Neuronal stem cell (in vitro differentiated cells): ENCODE measurements at regions not wholly inside any gene's neighbourhood (a gene's known extent, or its start where the extent isn't known, plus 50 kb on each side); places are given as distances from the start of the nearest gene placed in this dataset.

Experiments used
- DNase-seq: peaks from one replicate; pipeline ENCODE4 v3.0.0-alpha.2; 2013; ENCODE audit warnings: low spot score
- H2AFZ ChIP-seq: one replicate; pipeline ENCODE4 v1.6.1; 2013; ENCODE audit warnings: mild to moderate bottlenecking, low read length, inconsistent platforms
- H2AK5ac ChIP-seq: 2 replicates; pipeline ENCODE4 v1.6.1; 2013; ENCODE audit warnings: low read depth, mild to moderate bottlenecking, inconsistent platforms, low read length, moderate library complexity, mixed read lengths
- H2BK120ac ChIP-seq: 2 replicates; pipeline ENCODE4 v1.6.1; 2013; ENCODE audit warnings: low read depth, mild to moderate bottlenecking, inconsistent platforms, low read length, moderate library complexity, mixed read lengths
- H2BK12ac ChIP-seq: one replicate; pipeline ENCODE4 v1.6.1; 2013; ENCODE audit warnings: low read length, inconsistent platforms
- H2BK15ac ChIP-seq: 2 replicates; pipeline ENCODE4 v1.6.1; 2013; ENCODE audit warnings: mild to moderate bottlenecking, low read length, inconsistent platforms, mixed read lengths
- H2BK5ac ChIP-seq: one replicate; pipeline ENCODE4 v1.6.1; 2013; ENCODE audit warnings: inconsistent platforms, mild to moderate bottlenecking, low read length, moderate library complexity
- H3K14ac ChIP-seq: one replicate; pipeline ENCODE4 v1.6.1; 2013; ENCODE audit warnings: low read length, inconsistent platforms
- H3K18ac ChIP-seq: 2 replicates; pipeline ENCODE4 v1.6.1; 2013; ENCODE audit warnings: low read length, inconsistent platforms
- H3K23ac ChIP-seq: 2 replicates; pipeline ENCODE4 v1.6.1; 2013; ENCODE audit warnings: low read depth, mild to moderate bottlenecking, mixed read lengths, low read length, inconsistent platforms; ENCODE audit not compliant: poor library complexity
- H3K27ac ChIP-seq: replicated peaks from 3 replicates; pipeline ENCODE4 v1.5.1; 2013; ENCODE audit warnings: low read length, inconsistent platforms
- H3K27me3 ChIP-seq, 3 experiments: 2 replicates each; pipeline ENCODE4 v1.6.1; 2013; ENCODE audit warnings: low read length in 3 of 3, mild to moderate bottlenecking in 2 of 3, inconsistent platforms in 1 of 3, low read depth in 1 of 3, mixed read lengths in 1 of 3, moderate library complexity in 1 of 3; ENCODE audit not compliant: control insufficient read depth in 3 of 3, insufficient read depth in 3 of 3
- H3K36me3 ChIP-seq, 2 donors: replicated peaks in 1 of 2; 2 replicates each; pipeline ENCODE4 v1.6.1; 2013; ENCODE audit warnings: low read length in 2 of 2; ENCODE audit not compliant: control insufficient read depth in 2 of 2, insufficient read depth in 2 of 2
- H3K4ac ChIP-seq: 2 replicates; pipeline ENCODE4 v1.6.1; 2013; ENCODE audit warnings: inconsistent platforms, mild to moderate bottlenecking, low read length, moderate library complexity
- H3K4me1 ChIP-seq, 2 donors: 1 replicate in 1 of 2; 2 replicates in 1 of 2; pipeline ENCODE4 v1.6.1; 2013; ENCODE audit warnings: low read length in 2 of 2, low read depth in 1 of 2; ENCODE audit not compliant: control insufficient read depth in 2 of 2, insufficient read depth in 1 of 2
- H3K4me2 ChIP-seq: one replicate; pipeline ENCODE4 v1.6.1; 2013; ENCODE audit warnings: mild to moderate bottlenecking, low read length, inconsistent platforms; ENCODE audit not compliant: insufficient read depth, poor library complexity, severe bottlenecking
- H3K4me3 ChIP-seq, 2 donors: 2 replicates each; pipeline ENCODE4 v1.5.1; 2013; ENCODE audit warnings: low read length in 2 of 2, mild to moderate bottlenecking in 2 of 2, inconsistent platforms in 1 of 2, moderate library complexity in 1 of 2
- H3K79me1 ChIP-seq: one replicate; pipeline ENCODE4 v1.6.1; 2013; ENCODE audit warnings: low read depth, mild to moderate bottlenecking, inconsistent platforms, low read length, moderate library complexity
- H3K9ac ChIP-seq: one replicate; pipeline ENCODE4 v1.6.1; 2013; ENCODE audit warnings: mild to moderate bottlenecking, low read depth, low read length, inconsistent platforms; ENCODE audit not compliant: poor library complexity
- H3K9me3 ChIP-seq, 2 donors: replicated peaks in 1 of 2; 2 replicates each; pipeline versions ENCODE3 to v1.6.1; 2013; ENCODE audit warnings: low read length in 2 of 2, mild to moderate bottlenecking in 2 of 2, inconsistent platforms in 1 of 2, low read depth in 1 of 2, mixed read lengths in 1 of 2, moderate library complexity in 1 of 2; ENCODE audit not compliant: control insufficient read depth in 2 of 2, insufficient read depth in 1 of 2
- H4K8ac ChIP-seq: one replicate; pipeline ENCODE4 v1.6.1; 2013; ENCODE audit warnings: low read depth, mild to moderate bottlenecking, inconsistent platforms, low read length, moderate library complexity
- H4K91ac ChIP-seq: one replicate; pipeline ENCODE4 v1.6.1; 2013; ENCODE audit warnings: low read length, low read depth, mild to moderate bottlenecking, inconsistent platforms; ENCODE audit not compliant: poor library complexity
- WGBS, 2 donors: extraction: QIAGEN DNeasy Blood & Tissue Kit; methylation state at CpG; one replicate each; pipeline ENCODE4 v1.1.7; 2013; ENCODE audit warnings: missing lambda C conversion rate in 2 of 2, mixed read lengths in 1 of 2; ENCODE audit not compliant: insufficient read length in 2 of 2, insufficient replicate concordance in 1 of 2; ENCODE audit errors: extremely low coverage in 2 of 2; 5-methylcytosine and 5-hydroxymethylcytosine counted together

GRCh38 chr3:152997526-152997925, 162.6 kb downstream of the P2RY1 start:
- no peak overlapping the region for H4K91ac ChIP-seq
- H3K27me3 ChIP-seq = no peaks in the 10 kb centered on the region
- H2AK5ac ChIP-seq = no peak overlapping the region
- no peak overlapping the region for H3K4me3 ChIP-seq
- H2BK120ac ChIP-seq = no peak overlapping the region
- DNase-seq = no peak
- H3K18ac ChIP-seq = no peak overlapping the region
- no peak overlapping the region for H2BK5ac ChIP-seq
- no peak overlapping the region for H2BK12ac ChIP-seq
- H3K14ac ChIP-seq = no peak overlapping the region
- no peak overlapping the region for H3K4ac ChIP-seq
- H3K27ac ChIP-seq = no peak overlapping the region
- H2AFZ ChIP-seq = no peak overlapping the region
- H3K79me1 ChIP-seq = no peaks in the 10 kb centered on the region
- WGBS, 2 donors = no CpG with 5 or more reads among the region's 2 CpGs
- no peak overlapping the region for H3K4me2 ChIP-seq
- no peak overlapping the region for H3K9ac ChIP-seq
- H2BK15ac ChIP-seq = no peak overlapping the region
- no peaks in the 10 kb centered on the region for H3K36me3 ChIP-seq
- H3K23ac ChIP-seq = no peak overlapping the region
- no peaks in the 10 kb centered on the region for H3K9me3 ChIP-seq
- H4K8ac ChIP-seq = no peak overlapping the region
- no peaks in the 10 kb centered on the region for H3K4me1 ChIP-seq

GRCh38 chr3:152998591-152998990, 163.4 kb upstream of the RAP2B start:
- Histone ChIP-seq H3K79me1 (no peaks in the 10 kb centered on the region), H3K27ac (no peak overlapping the region), H3K4me1 (peaks cover 0 to 7% of the 10 kb centered on the region in 2 donors), H2BK120ac (no peak overlapping the region), H3K18ac (no peak overlapping the region), H4K91ac (no peak overlapping the region), H3K4ac (no peak overlapping the region), H3K9ac (no peak overlapping the region), H3K14ac (no peak overlapping the region), H3K23ac (no peak overlapping the region), H4K8ac (no peak overlapping the region), H3K27me3 (no peaks in the 10 kb centered on the region), H3K36me3 (no peaks in the 10 kb centered on the region), H3K4me2 (no peak overlapping the region), H2AK5ac (no peak overlapping the region), H3K9me3 (no peaks in the 10 kb centered on the region), H2BK12ac (no peak overlapping the region), H3K4me3 (no peak overlapping the region), H2BK15ac (no peak overlapping the region), H2BK5ac (no peak overlapping the region), H2AFZ (no peak overlapping the region)
- WGBS, 2 donors = no CpG with 5 or more reads among the region's 4 CpGs
- no peak for DNase-seq

DNA sequence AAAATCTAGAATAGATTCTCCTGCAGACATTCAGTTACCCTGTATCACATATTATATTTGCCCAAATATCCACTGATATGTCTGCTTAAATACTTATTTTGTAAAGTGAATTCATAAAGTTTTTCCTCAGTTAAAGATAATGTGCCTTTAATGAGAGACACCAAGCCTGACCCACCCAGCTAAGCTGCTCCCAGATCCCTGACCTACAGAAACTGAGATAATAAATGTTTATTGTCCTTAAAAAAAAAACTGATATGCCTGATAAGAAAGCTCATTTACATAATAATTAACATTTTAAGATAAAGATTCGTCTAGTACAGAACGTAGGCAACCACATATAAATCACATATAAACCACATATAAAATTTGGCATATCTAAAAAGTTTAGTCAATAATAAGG, 161.7 kb upstream of the RAP2B start:
- Histone ChIP-seq H4K8ac (no peak overlapping the region), H3K36me3 (no peaks in the 10 kb centered on the region), H3K4me2 (no peak overlapping the region), H3K4me3 (no peak overlapping the region), H3K79me1 (no peaks in the 10 kb centered on the region), H2AK5ac (no peak overlapping the region), H3K9me3 (no peaks in the 10 kb centered on the region), H4K91ac (no peak overlapping the region), H3K27ac (no peak overlapping the region), H3K18ac (no peak overlapping the region), H2BK15ac (no peak overlapping the region), H2BK5ac (no peak overlapping the region), H3K14ac (no peak overlapping the region), H2BK12ac (no peak overlapping the region), H3K27me3 (no peaks in the 10 kb centered on the region), H3K4ac (no peak overlapping the region), H2BK120ac (no peak overlapping the region), H3K4me1 (peaks cover 0 to 14% of the 10 kb centered on the region in 2 donors), H3K23ac (no peak overlapping the region), H3K9ac (no peak overlapping the region), H2AFZ (no peak overlapping the region)
- DNase-seq = no peak
- no CpG with 5 or more reads among the region's 2 CpGs for WGBS, 2 donors

- no peak for DNase-seq
- H3K9ac ChIP-seq = no peak overlapping the region
- no CpG with 5 or more reads among the region's 4 CpGs for WGBS, 2 donors
- H4K91ac ChIP-seq = no peak overlapping the region
- no peak overlapping the region for H2BK15ac ChIP-seq
- no peaks in the 10 kb centered on the region for H3K9me3 ChIP-seq
- H3K4ac ChIP-seq = no peak overlapping the region
- no peak overlapping the region for H2BK12ac ChIP-seq
- H4K8ac ChIP-seq = no peak overlapping the region
- no peak overlapping the region for H3K23ac ChIP-seq
- no peak overlapping the region for H2BK5ac ChIP-seq
- no peaks in the 10 kb centered on the region for H3K79me1 ChIP-seq
- H2BK120ac ChIP-seq = no peak overlapping the region
- H3K18ac ChIP-seq = no peak overlapping the region
- H3K4me3 ChIP-seq = no peak overlapping the region
- H3K4me2 ChIP-seq = no peak overlapping the region
- no peak overlapping the region for H3K27ac ChIP-seq
- H2AK5ac ChIP-seq = no peak overlapping the region
- no peak overlapping the region for H3K14ac ChIP-seq
- H3K36me3 ChIP-seq = no peaks in the 10 kb centered on the region
- no peaks in the 10 kb centered on the region for H3K27me3 ChIP-seq
- H2AFZ ChIP-seq = no peak overlapping the region
- peaks cover 0 to 14% of the 10 kb centered on the region in 2 donors for H3K4me1 ChIP-seq
Observed at GRCh38 chr3:153001210-153002078, 160.6 kb upstream of the RAP2B start.
